ENCODE measurements at regions not wholly inside any gene's neighbourhood (a gene's known extent, or its start where the extent isn't known, plus 50 kb on each side); places are given as distances from the start of the nearest gene placed in this dataset.

GRCh38 chr5:32991421-32991815 lies 280.3 kb downstream of the NPR3 start:
- H3K36me3 ChIP-seq: no peaks in the 10 kb centered on the region
- DNase-seq: no peak
- 88 to 92% (median 90%) methylated on average over 9 of the region's 9 CpGs for WGBS, 3 donors
- H3K4me1 ChIP-seq (ENCODE audit: insufficient read depth): no peaks in the 10 kb centered on the region
- no peaks in the 10 kb centered on the region for H3K9me3 ChIP-seq
- H3K27ac ChIP-seq: no peak overlapping the region
- H3K27me3 ChIP-seq: no peaks in the 10 kb centered on the region
- intact Hi-C loops (cut with DNase I): no loop called here
- TF ChIP-seq POLR2A (IDR thresholded peaks at IDR 0.05): no peak
- TF ChIP-seq CTCF (IDR thresholded peaks at IDR 0.05): no peak
- TF ChIP-seq EP300 (IDR thresholded peaks at IDR 0.05): no peak
- H3K4me3 ChIP-seq: no peak overlapping the region

GRCh38 chr5:32996336-32996735 lies 285.2 kb downstream of the NPR3 start:
- Histone ChIP-seq H3K36me3 (no peaks in the 10 kb centered on the region), H3K27me3 (no peaks in the 10 kb centered on the region), H3K4me1 (ENCODE audit: insufficient read depth) (no peaks in the 10 kb centered on the region), H3K9me3 (no peaks in the 10 kb centered on the region), H3K27ac (no peak overlapping the region), H3K4me3 (no peak overlapping the region)
- no peak for TF ChIP-seq EP300 (IDR thresholded peaks at IDR 0.05)
- no peak for TF ChIP-seq POLR2A (IDR thresholded peaks at IDR 0.05)
- no peak for TF ChIP-seq CTCF (IDR thresholded peaks at IDR 0.05)
- intact Hi-C loops (cut with DNase I): no loop called here
- no peak for DNase-seq
- 84 to 100% (median 91%) methylated on average over 1 of the region's 1 CpG for WGBS, 3 donors

GRCh38 chr5:33008751-33009418 lies 297.8 kb downstream of the NPR3 start:
- WGBS, 3 donors: 76 to 85% (median 79%) methylated on average over 6 of the region's 6 CpGs

GRCh38 chr5:33010846-33011245 lies 299.7 kb downstream of the NPR3 start:
- Histone ChIP-seq H3K4me1 (ENCODE audit: insufficient read depth) (no peaks in the 10 kb centered on the region), H3K4me3 (no peak overlapping the region), H3K36me3 (no peaks in the 10 kb centered on the region), H3K9me3 (no peaks in the 10 kb centered on the region), H3K27me3 (no peaks in the 10 kb centered on the region), H3K27ac (no peak overlapping the region)
- DNase-seq: no peak
- TF ChIP-seq CTCF (IDR thresholded peaks at IDR 0.05) (no peak), EP300 (IDR thresholded peaks at IDR 0.05) (no peak), POLR2A (IDR thresholded peaks at IDR 0.05) (no peak)
- intact Hi-C loops (cut with DNase I): no loop called here
- WGBS, 3 donors: 79 to 88% (median 86%) methylated on average over 1 of the region's 1 CpG

More at GRCh38 chr5:33008751-33009418, 297.8 kb downstream of the NPR3 start:
- intact Hi-C loops (cut with DNase I): no loop called here
- Histone ChIP-seq H3K4me3 (no peak overlapping the region), H3K36me3 (no peaks in the 10 kb centered on the region), H3K4me1 (ENCODE audit: insufficient read depth) (no peaks in the 10 kb centered on the region), H3K9me3 (no peaks in the 10 kb centered on the region), H3K27me3 (no peaks in the 10 kb centered on the region), H3K27ac (no peak overlapping the region)
- no peak for TF ChIP-seq POLR2A (IDR thresholded peaks at IDR 0.05)
- no peak for TF ChIP-seq CTCF (IDR thresholded peaks at IDR 0.05)
- TF ChIP-seq EP300 (IDR thresholded peaks at IDR 0.05): no peak
- DNase-seq: no peak

Data from ovary (tissue), 7 donors.